Left renal pelvis (tissue), 4 donors: ENCODE measurements at regions not wholly inside any gene's neighbourhood (a gene's known extent, or its start where the extent isn't known, plus 50 kb on each side); places are given as distances from the start of the nearest gene placed in this dataset.
"Not testable (repeated sequence)": the region's sequence is repeated elsewhere in the genome, so short reads cannot be mapped to it uniquely, and the experiment has no call there.

Experiments
- DNase-seq, 4 donors: peaks; one replicate each; pipeline ENCODE4 v3.0.0-alpha.2; 2013; ENCODE audit warnings: low read depth in 4 of 4, low spot score in 3 of 4

- DNase-seq, result no peak
These were observed 425.3 kb upstream of the CBLB start for GRCh38 chr3:106294121-106294520.

GRCh38 chr3:106296062-106296461 is 427.2 kb upstream of the CBLB start:
- DNase-seq, result peak in 1 of 4 donors; percentile 38

DNA sequence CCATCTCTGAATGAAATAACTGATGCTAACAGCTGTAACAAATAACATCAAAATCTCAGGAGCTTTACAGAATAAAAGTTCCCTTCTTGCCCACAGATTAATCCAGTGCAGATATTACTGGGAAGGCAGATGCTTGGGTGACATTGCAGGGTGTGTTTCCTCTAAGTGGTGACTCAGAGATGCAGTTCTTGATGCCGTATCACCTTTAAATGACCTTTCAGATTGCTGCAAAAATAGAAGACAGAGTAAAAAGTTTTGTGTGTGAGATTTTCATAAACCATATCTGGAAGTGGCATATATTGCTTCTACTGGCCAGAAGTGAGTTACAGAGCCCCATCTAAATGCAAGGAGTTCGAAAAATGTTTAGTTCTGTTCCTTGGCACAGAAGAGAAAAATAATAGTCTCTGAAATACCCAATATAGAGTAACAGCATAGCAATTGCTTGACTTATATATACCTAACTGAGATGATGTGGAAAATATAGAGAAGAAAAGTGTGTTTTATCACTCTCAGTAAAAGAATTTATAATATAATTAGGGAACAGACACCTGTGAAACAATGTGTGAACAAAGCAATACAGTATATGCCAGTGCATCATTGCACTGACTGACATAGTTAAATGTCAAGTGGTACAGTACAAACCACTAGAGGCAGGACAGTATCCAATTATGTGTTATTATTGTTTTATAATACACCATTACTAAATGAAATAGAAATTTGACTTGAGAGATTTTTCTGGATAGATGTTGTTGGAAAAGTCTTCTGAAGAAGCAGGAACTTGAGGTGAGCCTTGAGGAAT is 430.7 kb upstream of the CBLB start:
- DNase-seq, result no peak

DNA sequence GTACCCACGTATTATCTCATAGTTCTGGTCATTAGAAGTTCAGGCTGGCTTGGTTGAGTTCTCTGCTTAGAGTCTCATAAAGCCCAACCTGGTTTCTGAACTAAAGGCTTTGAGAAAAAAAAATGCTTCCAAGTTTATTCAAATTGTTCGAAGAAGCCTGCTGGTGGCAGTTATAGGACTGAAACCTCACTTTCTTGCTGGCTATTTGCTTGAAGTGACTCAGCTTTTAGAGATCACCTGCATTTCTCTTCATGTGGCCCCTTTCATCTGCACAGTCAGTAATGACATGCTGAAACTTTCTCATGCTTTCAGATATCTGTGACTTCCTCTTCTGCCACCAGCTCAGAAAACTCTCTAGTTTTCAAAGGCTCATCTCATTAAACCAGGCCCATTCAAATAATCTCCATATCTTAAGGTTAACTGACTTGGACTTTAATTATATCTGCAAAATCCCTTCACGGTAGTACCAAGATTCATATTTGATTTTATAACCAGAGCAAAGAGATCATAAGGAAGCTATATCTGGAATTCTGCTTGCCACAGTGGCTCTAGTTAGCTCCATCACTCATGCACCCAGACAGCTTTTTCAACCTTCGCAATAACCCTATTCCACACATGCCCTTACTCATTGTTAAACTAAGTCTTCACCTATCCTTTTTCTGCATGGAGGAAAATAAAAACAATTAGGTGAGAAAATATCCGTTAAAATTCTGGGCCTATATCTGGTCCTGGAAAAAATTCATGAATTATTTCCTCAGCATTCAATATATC is 433.8 kb upstream of the CBLB start:
- DNase-seq, result no peak

DNA sequence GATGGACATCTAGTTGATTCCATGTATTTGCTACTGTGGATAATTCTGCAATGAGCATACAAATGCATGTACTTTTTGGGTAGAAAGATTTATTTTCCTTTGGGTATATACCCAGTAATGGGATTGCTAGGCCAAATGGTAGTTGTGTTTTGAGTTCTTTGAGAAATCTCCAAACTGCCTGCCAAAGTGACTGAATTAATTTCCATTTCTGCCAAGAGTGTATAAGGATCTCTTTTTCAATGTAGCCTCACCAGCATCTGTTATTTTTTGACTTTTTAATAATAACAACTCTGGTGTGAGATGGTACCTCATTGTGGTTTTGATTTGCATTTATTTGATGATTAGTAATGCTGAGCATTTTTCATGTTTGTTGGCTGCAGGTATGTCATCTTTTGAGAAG is 435.0 kb upstream of the CBLB start:
- DNase-seq, result no peak

- DNase-seq, result no peak
These were observed 436.3 kb upstream of the CBLB start for GRCh38 chr3:106305127-106305526.

- no peak for DNase-seq
These were observed 437.1 kb upstream of the CBLB start for GRCh38 chr3:106305882-106306435.

DNA sequence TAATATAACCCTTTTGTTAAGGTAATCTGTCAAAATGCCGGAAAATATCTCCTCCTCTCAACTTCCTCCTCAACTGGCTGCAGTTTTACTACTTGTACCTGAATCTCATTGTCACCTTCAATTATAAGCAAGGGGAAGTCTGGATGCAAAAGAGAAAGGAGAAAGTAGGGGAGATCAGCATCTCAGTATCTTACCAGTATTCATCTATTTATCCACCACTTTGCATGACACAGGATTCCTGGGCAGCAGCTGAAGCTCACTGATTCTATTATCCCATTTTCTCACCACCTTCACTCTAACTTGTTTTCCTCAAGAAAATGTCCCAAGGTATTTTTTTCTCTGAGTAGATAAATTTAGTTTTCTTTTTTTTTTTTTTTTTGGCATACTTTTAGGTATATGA is 440.5 kb upstream of the CBLB start:
- no peak for DNase-seq

DNA sequence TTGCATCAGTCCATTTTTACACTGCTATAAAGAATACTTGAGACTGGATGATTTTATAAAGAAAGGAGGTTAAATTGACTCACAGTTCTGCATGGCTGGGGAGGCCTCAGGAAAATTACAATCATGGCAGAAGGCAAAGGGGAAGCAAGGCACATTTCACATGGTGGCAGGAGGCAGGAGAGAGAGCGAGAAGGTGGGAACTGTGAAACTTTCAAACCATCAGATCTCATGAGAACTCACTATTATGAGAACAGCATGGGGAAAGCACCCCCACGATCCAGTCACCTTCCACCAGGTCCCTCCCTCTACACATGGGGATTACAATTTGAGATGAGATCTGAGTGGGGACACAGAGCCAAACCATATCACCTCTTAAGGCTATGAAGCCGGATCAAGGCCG is 441.0 kb upstream of the CBLB start:
- DNase-seq, result not testable (repeated sequence)

DNA sequence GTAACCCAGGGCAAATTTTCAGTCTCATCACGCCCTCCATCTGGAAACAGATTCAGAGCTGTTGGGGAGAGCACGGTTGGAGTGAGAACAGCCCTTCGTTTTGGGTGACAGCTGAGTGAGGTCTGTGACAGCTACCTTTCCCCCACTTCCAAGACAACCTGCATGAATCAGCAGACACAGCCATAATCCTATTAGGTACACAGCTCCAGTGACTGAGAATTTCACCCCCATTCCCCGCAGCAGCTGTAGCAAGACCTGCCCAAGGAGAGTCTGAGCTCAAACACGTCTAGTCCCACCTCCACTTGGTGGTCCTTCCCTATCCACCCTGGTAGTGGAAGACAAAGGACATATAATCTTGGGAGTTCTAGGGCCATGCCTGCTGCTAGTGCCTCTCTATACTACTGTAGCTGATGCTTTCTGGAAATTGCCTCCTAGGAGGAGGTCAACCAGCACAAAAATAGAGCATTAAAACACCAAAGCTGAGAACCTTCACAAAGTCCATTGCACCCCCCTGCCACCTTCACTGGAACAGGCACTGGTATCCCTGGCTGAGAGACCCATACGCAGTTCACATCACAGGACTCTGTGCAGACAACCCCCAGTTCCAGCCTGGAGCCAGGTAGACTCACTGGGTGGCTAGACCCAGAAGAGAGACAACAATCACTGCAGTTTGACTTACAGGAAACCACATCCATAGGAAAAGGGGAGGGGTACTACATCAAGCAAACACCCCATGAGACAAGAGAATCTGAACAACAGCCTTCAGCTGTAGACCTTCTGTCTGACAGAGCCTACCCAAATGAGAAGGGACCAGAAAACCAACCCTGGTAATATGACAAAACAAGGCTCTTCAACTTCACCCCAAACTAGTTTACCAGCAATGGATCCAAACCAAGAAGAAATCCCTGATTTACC is 448.6 kb upstream of the CBLB start:
- DNase-seq, result no peak

DNA sequence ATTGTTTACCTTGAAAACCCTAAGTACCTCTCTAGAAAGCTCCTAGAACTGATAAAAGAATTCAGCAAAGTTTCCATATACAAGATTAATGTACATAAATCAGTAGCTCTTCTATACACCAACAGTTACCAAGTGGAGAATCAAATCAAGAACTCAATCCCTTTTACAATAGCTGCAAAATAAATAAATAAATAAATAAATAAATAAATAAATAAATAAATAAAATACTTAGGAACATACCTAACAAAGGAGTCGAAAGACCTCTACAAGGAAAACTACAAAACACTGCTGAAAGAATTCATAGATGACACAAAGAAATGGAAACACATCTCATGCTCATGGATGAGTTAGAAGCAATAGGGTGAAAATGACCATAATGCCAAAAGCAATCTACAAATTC is 452.6 kb upstream of the CBLB start:
- DNase-seq, result not testable (repeated sequence)

- DNase-seq, result no peak
These were observed 454.8 kb upstream of the CBLB start for GRCh38 chr3:106323586-106323985.

GRCh38 chr3:106326941-106327695 is 458.3 kb upstream of the CBLB start:
- DNase-seq, result no peak

DNA sequence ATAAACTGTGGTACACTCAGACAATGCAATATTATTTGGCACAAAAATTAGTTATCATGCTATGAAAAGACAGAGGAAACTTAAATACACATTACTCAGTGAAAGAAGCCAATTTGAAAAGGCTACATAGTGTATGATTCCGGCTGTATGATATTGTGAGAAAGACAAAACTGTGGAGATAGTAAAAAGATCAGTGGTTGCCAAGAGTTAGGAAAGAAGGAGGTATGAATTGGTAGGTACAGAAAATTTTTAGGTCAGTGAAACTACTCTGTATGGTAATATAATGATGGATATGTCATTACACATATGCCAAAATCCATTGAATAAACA is 458.8 kb upstream of the CBLB start:
- DNase-seq, result no peak

DNA sequence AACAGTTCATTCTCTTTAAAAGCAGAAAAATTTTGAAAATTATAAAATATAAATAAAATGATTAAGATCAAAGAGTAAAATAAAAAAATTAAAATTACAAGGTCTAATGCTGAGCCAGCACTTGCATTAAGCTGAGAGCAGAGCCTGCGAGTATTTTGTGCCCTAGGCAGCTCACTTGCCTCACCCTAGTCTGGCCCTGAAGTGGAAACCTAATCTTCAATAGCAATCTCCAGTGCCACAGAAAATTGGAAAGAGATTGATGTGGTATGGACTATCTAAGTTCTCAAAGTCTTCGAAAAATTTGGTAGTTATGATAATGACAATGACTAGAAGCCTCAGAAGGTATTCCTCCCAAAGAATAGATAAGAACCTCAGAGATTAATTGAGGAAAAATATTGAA is 459.4 kb upstream of the CBLB start:
- no peak for DNase-seq

- no peak for DNase-seq
These were observed 460.7 kb upstream of the CBLB start for GRCh38 chr3:106329521-106329920.

DNA sequence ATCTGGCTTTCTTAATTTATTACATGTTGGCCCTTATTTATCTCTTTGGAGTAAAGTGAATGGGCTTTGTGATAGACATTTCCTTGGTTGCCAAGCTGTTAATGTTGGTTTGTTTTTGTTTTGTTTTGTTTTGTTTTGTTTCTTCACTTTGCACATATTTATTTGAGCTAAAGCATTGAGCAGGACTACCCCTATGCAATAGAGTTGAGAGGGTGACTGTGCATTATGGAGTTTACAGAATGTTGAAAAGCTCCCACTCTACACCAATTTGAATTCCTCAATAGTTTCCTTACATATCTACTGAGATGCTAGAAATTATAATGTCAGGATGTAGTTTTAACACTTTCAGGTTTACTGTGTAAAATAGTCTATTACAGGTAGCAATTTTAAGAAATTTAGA is 462.8 kb upstream of the CBLB start:
- no peak for DNase-seq

- no peak for DNase-seq
These were observed 463.3 kb upstream of the CBLB start for GRCh38 chr3:106332129-106332528.

- DNase-seq, result no peak
These were observed 464.1 kb upstream of the CBLB start for GRCh38 chr3:106332884-106333283.

DNA sequence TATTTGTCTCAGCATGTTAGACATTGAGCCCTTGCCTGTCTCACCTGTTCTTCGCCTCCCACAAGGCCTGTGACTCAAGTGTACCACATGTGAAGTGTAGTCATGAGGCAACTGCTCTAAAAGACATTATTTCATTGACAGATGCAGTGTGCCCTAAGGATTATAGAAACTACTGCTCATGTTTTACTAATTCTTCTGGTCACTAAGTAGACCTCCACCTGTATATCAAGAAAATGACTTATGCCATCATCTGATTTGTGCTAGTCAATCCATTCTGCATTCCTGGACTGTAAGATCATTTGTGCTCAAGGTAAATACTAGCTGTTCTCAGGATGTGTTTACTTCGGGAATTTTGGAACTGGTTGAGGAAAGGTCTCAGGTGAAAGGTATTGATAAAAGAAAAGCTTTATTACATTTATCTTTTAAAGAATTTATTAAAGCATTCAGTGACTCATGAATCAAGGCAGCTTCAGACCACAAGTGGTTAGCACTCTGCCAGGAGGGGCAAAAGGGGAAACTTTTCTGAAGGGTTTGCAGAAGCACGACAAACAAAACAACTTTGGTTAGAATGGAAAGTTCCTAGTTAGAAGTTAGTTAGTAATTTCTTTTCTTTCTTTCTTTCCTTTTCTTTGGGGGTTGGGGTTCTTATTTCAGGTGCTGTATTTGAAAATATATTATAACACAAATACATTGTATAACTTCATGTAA is 465.3 kb upstream of the CBLB start:
- DNase-seq, result no peak
